ENCODE measurements at regions not wholly inside any gene's neighbourhood (a gene's known extent, or its start where the extent isn't known, plus 50 kb on each side); places are given as distances from the start of the nearest gene placed in this dataset.

DNA sequence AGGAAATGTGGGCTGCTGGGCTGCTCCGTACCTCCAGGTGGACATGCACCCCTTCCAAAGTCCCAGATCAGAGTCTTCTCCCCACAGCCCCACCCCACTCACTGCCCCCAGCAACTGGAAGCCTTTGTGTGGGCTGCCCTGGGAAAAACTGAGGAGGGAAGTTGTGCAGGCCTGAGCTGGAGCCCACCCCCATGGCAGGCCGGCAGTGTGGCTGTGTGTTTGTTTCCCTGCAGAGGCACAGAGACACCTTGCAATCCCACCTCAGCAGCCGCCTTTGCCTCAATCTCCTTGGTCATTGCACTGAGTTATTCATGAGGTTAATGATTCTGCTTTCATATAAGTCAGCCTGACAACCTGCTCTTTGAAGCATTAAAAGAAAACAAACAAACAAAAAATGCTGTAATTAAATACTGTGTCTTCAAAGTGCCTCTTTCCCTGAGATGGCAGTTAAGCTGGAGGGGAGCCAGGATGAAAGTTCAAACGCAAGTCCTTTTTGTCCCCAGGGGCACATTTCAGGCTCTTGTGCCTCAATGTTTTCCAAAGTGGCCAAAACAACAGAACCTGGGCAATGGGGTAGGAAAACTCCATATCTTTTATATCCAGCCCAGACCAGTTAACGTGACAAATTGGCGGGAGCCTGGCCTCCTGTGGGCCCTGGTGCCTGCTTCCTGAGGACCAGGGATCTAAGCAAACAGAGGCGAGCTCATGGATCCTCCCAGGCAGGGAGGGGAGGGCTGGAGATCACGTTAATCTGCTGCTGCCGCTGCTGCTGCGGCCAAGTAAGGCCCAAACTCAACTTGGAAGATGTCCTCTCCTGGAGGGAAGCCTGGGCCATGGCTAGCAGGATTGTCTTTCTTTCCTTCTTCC is 51.9 kb upstream of the TSPAN11 start:
- no peak for DNase-seq (ENCODE audit: low read depth in 1 of 2, low spot score in 1 of 2)

DNA sequence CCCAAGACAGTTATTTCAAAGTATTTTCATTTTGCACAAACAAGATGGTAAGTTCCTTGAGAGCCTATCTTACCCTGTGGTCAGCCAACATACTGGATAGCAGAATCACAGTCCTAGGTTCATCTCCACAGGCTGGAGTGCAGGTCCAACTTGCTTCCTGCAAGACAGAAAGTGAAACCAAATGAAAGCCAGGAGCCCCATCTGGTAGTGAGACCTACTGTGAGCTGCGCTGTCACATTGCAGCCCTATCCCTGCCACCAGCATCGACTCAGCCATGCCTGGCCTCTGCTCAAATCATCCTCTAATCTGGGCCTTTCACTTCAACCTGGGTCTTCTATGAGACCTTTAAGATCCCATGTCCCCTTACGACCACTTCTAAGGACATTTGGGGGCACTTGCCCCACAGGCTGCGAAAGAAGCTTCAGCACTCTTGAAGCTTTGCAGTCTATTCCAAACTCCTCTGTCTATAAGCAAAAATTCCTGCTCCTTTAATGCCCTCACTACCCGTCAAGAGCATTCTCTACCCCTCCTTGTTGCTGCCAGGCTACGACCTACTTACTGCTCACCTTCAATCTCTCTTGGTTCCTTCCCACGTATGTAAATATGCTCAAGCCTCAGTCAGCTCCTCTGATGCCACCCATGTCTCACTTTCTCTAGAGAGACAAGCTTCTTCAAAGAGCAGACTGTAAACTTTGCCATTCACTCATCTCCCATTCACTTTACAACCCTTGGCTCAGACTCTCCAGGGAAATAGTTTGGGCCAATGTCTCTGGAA is 55.9 kb upstream of the TSPAN11 start:
- no peak for DNase-seq (ENCODE audit: low read depth in 1 of 2, low spot score in 1 of 2)

DNA sequence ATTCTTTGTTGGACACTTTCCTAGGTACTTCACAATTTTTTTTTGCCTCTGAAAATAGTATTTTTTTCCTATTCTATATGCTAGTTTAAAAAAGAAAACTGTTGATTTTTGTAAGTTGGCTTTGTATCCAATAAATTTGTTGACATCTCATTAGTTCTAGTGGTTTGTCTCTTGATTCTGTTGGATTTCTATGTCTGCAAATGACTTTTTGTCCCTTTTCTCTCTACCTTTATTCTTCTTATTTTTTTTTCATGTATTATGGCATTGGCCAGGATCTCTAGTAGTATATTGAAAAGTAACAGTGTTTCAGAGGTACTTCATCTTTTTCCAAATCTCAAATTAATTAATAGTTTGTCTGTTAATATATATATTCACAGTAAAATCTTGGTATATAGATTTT is 59.1 kb upstream of the TSPAN11 start:
- DNase-seq (ENCODE audit: low read depth in 1 of 2, low spot score in 1 of 2): no peak

DNA sequence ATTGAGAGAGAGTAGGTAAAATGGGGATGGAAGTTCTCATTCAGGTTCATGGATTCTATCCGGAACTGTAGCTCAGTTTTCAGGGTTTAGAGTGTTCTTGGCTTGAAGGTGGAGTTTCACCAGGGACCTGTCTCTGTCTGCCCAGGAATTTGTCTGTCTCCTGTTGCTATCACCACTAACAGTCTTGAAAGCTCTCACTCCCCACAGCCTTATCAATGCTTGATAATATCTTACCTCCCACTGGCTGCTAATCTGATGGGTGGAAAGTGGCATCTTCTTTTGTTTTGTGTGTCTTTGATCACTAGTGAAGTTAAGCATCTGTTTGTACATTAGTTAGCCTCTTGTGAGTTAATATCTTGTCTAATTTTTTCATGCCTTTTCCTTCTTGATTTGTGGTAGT is 60.3 kb upstream of the TSPAN11 start:
- DNase-seq (ENCODE audit: low read depth in 1 of 2, low spot score in 1 of 2): no peak

DNA sequence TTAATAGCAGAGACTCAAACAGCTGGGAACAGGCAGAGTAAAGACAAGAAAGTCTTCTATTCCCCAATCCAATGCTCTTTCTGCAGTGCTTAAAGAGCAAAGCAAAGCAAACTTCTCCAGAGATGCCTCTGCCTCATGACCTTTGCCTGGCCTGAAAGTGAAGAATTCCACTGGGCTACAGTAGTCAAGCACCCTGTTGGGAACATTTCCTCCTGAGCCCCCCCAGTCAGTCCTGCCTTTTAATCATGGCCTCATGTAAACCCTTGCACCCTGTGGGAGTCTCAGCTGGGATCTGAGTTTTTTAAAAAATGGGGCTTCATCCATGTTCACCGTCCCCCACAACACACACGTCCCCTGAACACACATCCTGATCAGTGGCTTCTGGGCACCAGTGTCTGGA is 62.7 kb upstream of the TSPAN11 start:
- DNase-seq (ENCODE audit: low read depth in 1 of 2, low spot score in 1 of 2): no peak

DNA sequence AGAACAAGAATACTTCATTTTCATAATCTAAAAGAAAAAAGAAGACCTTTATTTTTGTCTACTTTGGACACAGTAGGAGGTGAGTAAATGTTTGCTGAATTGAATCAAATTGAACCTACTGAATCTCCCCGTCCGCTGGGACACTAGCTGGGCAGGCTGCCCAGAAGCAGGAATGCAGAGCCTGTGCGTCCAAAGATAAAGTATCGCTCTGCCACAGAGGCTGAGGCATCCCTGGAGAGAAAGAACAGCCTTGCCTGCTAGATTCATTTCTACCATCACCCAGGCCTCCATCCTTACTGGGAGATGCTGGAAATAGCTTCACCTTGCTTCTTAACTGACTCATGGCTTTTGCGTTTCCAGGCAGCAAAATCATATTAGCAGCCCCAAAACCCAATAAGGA is 64.1 kb upstream of the TSPAN11 start:
- DNase-seq (ENCODE audit: low read depth in 1 of 2, low spot score in 1 of 2): no peak

DNA sequence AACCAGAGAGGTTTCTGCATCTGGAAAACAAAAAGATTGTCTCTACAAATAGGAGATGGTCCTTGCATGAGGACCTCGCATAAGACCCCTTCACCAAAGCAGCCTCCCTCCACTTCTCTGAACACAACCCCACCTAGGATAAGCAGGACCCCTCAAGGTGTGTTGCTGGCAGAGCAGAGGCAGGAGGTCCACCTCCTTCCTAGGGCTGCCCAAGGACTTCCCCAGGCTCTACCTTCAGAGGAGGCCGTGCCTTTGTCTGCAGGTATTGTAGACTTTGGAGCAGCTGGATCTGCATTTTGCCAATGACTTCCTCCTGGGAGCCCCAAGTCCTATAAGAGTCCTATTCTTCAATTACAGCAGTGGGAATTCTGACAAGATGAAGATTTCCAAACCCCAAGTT is 67.3 kb upstream of the TSPAN11 start:
- no peak for DNase-seq (ENCODE audit: low read depth in 1 of 2, low spot score in 1 of 2)

DNA sequence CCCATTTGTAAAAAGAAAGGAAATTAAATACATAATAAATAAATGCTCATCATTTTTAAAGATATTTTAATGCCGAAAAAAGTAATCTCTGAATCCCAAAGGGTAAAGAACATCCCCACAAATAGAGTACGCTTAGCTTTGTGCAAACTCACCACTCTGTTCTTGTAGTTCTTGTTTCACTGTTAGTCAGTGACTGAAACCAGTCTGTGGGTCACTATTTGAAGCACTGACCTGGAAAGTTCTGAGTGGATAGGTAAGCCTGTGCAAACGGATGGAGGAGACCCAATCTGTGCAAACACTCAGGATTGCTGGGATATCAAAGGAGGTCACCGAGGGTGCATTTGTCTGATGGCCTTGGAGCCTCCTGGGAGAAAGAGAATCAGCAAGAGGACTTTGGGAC is 68.1 kb upstream of the TSPAN11 start:
- DNase-seq (ENCODE audit: low read depth in 1 of 2, low spot score in 1 of 2): no peak

DNA sequence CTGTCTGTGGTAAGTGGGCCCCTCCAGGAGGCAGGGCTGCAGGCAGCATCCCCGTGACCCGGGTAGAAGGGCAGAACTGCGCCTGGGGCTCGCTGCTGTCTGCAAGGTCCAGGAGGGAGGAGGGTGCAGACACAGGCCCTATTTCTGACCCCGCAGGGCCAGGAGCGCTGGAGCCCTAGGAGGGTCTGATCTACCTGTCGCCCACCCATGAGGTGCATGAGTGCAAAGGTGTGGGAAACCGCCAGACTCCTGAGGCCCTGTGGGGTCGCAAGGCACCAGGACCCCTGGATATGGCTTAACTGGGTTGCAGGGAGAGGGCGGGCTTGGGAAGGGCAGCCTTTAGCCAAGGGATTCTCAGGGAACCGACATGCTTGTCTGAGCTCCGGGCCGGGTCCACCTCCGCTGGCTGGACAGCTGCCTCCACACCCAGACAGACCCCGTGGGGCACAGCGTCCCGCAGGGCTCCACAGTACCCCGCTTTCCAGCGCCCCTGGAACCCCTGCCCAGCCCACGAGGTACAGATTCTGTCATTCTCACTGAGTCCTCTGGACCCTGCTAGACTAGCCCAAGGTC is 72.9 kb upstream of the TSPAN11 start:
- no peak for DNase-seq (ENCODE audit: low read depth in 1 of 2, low spot score in 1 of 2)

DNA sequence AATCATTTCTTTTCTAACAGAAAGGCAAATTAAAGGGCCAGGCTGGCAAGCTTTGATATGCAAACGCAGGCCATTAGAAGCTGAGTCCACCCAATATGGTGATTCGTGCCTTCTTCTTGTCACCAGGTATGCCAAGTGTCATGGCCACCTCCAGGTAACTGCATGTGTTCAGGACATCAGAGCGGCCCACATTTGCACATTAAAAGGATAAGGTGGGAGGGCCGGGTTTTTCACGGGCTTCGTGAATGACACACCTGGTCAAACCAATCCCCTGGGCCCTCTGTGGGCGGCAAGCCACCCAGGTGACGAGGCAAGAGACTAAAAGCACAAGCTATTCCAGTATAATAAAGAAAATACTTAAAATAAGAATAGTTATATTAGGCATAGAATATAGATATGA is 75.9 kb upstream of the TSPAN11 start:
- DNase-seq (ENCODE audit: low read depth in 1 of 2, low spot score in 1 of 2): no peak

DNA sequence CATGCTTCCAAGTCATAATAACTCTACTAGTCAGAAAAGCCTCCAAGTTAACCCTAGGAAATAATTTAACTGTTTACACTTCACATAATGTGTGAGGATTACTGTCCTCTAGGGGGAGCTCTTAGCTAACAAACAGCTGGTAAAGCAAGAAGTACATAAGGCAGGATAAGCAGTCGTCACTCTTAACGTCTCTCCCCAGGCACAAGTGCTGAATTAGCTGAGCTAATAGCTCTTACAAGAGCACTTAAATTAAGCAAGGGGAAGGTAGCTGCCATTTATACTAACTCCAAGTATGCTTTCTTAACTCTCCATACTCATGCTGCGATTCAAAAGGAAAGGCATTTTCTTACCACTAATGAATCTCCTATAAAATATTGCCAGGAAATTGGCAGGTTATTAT is 79.3 kb upstream of the TSPAN11 start:
- DNase-seq (ENCODE audit: low read depth in 1 of 2, low spot score in 1 of 2): no peak

DNA sequence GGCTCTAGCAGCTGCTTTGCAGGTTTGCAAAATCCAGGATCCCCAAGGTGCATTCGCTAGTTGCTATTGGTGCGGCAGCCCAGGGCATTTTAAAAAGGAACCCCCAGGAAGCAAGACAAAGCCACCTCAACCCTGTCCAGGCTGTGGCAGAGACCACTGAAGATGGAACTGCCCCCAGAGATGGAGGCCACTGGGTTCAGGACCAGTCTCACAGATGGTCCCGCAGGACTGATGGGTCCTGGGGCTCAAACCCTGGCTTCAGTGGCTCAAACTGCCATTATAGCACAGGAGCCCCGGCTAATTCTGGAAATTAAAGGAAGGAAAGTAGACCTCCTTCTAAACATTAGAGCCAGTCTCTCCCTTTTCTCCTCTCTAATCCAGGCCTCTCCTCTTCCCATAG is 79.8 kb upstream of the TSPAN11 start:
- no peak for DNase-seq (ENCODE audit: low read depth in 1 of 2, low spot score in 1 of 2)

DNA sequence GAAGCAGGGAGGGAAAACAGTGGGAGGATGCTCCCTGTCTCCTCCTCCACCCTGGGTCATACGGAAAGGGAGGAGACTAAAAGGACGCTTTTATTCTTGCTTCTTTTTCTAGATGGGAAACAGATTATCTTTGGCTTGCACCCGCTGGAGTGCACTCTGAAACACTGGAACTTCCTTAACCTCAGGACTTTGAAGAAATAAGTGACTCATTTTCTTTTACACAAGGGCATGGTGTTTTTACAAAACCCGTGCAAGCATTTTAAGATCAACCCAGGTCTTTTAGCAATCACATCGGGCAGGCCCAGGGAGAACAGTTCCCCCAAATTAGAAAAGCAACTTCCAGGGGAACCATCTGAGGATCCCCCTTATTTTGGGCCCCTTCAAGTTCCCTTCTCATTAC is 80.9 kb upstream of the TSPAN11 start:
- no peak for DNase-seq (ENCODE audit: low read depth in 1 of 2, low spot score in 1 of 2)

DNA sequence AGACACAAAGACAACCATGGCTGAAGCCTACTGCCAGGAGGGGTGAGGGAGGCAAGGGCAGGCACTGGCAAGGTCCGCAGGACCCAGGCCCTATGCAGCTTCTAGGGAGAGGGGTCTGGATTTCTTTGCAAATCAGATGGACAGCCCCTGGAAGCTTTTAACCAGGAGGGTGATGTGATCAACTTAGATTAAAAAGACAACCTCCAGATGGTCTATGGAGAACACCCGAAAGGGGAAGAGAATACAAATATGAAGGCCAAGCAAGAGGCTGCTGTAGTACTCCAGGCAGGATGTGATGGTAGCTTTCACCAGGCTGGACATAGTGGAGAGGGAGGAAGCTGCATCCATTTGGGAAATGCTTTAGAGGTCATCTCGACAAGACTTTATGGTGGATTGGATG is 83.3 kb upstream of the TSPAN11 start:
- no peak for DNase-seq (ENCODE audit: low read depth in 1 of 2, low spot score in 1 of 2)

DNA sequence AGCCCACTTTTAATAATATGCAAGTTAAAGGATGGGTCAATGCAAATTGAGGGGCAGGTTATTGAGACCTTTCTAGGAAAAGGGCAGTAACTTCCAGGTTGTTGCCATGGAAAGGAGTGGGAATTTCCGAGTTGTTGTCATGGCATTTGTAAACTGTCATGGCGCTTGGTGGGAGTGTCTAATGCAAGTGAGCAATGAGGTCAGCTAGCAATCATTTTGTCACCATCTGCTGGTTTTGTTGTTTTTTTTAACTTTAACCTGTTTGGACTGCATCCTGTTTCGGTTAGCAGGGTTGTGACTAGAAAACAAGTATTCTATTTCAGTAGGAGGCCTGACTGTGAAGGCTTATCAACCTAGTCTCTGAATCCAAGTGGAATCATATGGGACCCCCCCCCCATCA is 85.8 kb upstream of the TSPAN11 start:
- DNase-seq (ENCODE audit: low read depth in 1 of 2, low spot score in 1 of 2): no peak

DNA sequence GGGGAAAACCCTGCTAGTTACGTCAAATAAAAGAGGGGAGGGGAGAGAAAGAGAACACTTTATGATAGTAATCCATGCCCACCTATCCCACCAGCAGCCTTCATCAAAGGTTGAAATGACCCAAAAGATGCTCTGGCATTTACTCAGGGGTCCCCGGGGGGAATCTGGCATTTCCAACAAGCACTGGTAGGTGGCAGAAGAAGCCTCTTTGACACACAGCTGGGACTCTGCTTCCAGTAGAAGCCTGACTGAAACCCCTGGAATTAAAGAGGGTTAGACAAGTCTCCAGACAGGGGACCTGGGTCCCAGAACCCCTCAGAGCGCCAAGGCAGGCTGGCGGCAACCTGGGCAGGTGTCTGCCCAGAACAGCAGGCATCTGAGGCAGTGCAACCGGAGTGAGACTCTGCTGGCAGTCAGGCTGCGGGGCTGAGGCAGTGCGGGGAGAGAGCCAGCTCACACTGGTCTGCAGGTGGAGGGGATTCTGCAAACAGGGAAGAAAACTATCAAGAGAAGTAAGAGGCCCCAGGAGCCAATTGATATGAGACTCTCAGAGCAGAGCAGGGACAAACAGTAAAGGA is 85.0 kb upstream of the CAPRIN2 start:
- DNase-seq (ENCODE audit: low read depth in 1 of 2, low spot score in 1 of 2): no peak

DNA sequence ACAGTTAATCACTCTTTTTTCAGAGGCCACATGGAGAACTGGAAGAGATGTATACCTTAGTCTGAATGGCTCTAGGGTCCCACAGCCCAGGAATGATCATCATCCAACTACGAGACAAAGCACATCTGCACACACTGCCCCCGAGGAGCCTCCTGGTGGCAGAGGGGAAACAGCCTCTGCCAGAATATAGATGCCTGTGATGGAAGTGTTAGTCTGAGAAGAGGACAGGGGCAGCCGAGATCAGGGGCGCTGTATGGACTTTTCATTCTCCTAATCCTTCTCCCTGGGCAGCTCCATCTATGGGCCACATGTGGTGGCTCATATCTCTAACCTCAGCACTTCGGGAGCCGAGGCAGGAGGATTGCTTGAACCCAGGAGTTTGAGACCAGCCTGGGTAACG is 82.8 kb upstream of the CAPRIN2 start:
- no peak for DNase-seq (ENCODE audit: low read depth in 1 of 2, low spot score in 1 of 2)

DNA sequence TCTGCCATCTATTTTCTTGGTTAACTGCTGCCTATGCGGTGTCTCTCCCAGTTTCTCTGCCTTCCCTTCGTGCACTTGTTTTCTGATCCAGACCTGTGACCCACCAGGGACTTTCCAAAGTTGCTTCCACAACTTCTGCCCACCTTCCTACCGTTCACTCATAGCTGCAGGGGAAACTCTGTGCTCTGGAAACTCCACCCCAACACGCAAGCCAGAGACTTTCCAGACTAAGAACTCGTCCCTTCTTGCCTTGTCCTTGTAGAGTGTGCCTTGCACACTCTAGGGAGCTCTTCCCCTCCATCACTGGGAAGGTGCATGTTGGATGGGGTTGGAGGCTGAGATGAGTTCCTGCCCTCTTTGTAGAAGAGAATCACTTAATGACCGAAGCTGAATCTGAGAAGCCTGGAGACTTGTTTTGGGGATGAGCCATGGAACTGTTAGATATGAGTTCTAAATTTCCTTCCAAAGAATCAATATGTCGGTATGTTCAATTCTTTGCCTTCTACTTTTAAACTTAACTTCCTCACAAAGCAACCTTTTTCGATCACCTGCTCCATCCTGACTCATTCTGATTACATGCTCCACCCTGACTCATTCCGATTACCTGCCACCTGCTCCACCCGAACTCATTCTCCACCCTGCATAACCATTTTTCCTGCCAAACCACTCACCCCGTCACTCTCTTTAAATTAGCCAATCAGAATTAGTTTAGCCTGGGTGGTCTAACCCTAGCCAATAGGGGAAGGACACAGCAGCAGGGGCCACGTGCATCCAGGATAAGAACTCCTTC is 82.1 kb upstream of the CAPRIN2 start:
- DNase-seq (ENCODE audit: low read depth in 1 of 2, low spot score in 1 of 2): no peak

DNA sequence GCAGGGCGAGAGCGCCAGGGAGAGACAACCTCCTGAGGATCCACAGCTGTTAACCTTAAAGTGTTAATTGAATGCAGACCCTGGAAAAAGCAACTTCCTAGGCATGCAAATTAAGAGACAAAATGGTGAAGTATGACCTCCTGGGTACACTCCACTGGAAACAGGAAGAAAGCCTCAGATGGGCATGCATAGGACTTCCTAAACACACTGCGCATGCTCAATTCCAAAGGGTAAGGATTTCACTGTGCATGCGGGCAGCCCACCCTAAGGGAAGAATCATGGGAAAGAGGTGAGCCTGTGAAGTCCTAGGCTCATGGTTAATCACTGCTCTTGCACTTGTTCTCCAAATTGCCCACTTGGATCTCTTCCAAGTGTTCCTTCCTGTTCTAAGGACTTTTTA is 80.5 kb upstream of the CAPRIN2 start:
- DNase-seq (ENCODE audit: low read depth in 1 of 2, low spot score in 1 of 2): no peak

DNA sequence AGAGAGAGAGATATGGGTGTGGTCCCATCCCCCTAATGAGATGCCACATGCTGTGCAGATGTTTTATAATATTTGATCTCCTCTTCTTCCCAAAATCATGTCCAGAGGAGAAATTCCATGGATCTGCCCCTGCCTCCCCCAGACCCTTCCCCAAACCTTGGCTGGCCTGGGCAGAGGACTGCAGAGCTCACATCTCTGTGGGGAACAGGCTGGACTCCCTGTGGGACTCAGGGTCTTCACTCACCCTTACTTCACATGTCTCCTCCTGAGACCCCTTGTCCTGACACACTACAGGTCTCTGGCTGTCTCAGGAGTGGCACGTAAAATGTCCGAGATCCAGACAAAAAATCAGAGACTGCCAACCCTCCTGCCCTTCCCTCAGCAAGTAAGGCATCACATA is 76.0 kb upstream of the CAPRIN2 start:
- no peak for DNase-seq (ENCODE audit: low read depth in 1 of 2, low spot score in 1 of 2)

DNA sequence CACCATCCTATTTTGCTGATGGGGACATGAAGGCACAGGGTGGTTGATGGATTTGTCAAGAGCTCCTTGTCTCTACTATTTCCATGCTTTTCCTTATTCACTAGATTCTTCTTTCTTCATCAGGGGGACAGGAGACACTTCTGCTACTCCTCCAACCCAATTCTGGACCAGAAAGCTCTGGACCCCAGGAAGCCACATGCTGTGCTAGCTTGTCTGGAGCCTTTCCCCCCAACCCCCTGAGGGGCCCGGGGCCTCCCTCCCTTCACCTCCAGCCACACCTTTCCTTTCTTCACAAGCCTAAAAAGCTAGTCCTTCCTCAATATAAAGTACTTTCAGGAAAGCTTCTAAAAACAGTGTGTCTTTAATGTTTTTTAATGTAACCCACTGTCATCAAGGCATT is 75.1 kb upstream of the CAPRIN2 start:
- no peak for DNase-seq (ENCODE audit: low read depth in 1 of 2, low spot score in 1 of 2)
